Peyer's patch (tissue), 4 donors: ENCODE measurements at regions not wholly inside any gene's neighbourhood (a gene's known extent, or its start where the extent isn't known, plus 50 kb on each side); places are given as distances from the start of the nearest gene placed in this dataset.

Experiments used
- POLR2A ChIP-seq, 2 donors: fragments of 450-650 bp; IDR thresholded peaks; one replicate each; pipeline ENCODE4 v1.5.1; 2017; ENCODE audit warnings: antibody characterized with exemption in 2 of 2, mild to moderate bottlenecking in 2 of 2, moderate library complexity in 2 of 2
- TF ChIP-seq, protein P1 (sequence below), 6 experiments: fragments of 450-650 bp in 4 of 6; fragments of 200-600 bp in 2 of 6; sonication (generic) in 1 of 6; IDR thresholded peaks; one replicate each; pipeline ENCODE4 v1.5.1; 2017 to 2019; ENCODE audit warnings: antibody characterized with exemption in 6 of 6, mild to moderate bottlenecking in 3 of 6, moderate library complexity in 1 of 6

DNA sequence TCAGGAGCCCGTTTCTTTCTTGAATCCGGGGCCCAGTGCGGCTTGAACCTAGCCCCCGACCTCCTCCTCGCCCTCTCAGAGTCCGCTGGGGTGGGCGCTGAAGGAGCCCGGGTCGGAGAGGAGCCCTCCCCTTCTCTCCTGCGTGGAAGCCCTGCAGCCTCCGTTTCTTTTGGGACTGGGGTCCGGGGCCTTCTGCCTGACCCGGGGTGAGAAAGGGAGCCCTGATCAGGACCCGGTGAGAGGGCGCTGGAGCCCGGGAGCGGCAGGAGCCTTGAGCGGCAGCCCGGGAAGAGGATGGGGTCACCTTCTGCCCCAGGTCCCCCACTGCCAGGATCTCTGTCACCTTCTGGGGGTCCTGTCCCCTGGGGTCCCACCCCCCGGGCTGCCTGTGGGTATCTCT is 162.3 kb downstream of the ZNF33B start:
- TF ChIP-seq, protein P1, sequence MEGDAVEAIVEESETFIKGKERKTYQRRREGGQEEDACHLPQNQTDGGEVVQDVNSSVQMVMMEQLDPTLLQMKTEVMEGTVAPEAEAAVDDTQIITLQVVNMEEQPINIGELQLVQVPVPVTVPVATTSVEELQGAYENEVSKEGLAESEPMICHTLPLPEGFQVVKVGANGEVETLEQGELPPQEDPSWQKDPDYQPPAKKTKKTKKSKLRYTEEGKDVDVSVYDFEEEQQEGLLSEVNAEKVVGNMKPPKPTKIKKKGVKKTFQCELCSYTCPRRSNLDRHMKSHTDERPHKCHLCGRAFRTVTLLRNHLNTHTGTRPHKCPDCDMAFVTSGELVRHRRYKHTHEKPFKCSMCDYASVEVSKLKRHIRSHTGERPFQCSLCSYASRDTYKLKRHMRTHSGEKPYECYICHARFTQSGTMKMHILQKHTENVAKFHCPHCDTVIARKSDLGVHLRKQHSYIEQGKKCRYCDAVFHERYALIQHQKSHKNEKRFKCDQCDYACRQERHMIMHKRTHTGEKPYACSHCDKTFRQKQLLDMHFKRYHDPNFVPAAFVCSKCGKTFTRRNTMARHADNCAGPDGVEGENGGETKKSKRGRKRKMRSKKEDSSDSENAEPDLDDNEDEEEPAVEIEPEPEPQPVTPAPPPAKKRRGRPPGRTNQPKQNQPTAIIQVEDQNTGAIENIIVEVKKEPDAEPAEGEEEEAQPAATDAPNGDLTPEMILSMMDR (IDR thresholded peaks at IDR 0.05): no peak
- TF ChIP-seq POLR2A (IDR thresholded peaks at IDR 0.05): no peak
